ENCODE measurements at regions not wholly inside any gene's neighbourhood (a gene's known extent, or its start where the extent isn't known, plus 50 kb on each side); places are given as distances from the start of the nearest gene placed in this dataset.

DNA sequence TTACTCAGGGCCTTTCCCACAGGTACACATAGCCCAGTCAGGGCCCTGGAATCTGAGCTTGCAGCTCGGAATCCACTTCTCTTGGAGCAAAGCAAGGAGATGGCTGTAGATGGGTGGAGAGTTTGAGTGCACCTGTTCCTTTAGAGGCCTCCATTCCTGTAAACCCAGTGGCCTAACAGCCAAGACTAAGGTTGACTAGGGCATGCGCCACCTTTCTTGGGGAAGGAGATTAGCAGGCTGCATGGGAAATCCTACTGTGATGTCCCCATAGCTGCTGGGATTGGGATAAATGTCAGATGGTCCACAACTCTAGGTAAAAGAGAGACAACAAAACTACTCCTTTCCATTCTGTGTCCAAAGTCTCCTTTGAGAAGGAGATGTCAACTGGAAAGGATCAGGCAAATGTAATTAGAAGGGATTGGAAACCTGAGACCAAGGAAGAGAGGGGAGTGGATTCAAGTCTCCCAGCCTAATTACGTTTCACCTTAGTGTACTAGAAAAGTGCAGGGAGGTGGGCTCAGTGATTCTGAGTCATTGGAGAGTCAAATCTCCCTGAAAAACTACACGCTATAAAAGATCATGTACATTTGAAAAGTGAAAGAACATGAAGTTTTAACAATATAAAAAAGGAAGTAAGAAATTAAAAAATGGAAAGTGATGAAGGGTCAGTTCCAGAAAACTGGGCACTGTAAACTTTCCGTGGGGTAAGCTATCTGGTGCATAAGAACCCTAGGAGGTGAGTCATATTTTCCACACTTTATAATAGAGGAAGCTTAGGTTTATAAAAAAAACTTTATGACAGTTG, 104.2 kb downstream of the SEC61B start:
- Histone ChIP-seq H3K4me1 (no peaks in the 10 kb centered on the region), H3K27ac (no peak overlapping the region), H3K36me3 (no peaks in the 10 kb centered on the region), H3K4me3 (no peak overlapping the region), H3K9me3 (no peaks in the 10 kb centered on the region), H3K27me3 (no peaks in the 10 kb centered on the region)
- ATAC-seq: no peak
- 49 to 62% methylated on average over 3 to 5 of the region's 5 CpGs for WGBS, 2 donors (ENCODE audit: low coverage in 1 of 2)
- TF ChIP-seq, protein P1, sequence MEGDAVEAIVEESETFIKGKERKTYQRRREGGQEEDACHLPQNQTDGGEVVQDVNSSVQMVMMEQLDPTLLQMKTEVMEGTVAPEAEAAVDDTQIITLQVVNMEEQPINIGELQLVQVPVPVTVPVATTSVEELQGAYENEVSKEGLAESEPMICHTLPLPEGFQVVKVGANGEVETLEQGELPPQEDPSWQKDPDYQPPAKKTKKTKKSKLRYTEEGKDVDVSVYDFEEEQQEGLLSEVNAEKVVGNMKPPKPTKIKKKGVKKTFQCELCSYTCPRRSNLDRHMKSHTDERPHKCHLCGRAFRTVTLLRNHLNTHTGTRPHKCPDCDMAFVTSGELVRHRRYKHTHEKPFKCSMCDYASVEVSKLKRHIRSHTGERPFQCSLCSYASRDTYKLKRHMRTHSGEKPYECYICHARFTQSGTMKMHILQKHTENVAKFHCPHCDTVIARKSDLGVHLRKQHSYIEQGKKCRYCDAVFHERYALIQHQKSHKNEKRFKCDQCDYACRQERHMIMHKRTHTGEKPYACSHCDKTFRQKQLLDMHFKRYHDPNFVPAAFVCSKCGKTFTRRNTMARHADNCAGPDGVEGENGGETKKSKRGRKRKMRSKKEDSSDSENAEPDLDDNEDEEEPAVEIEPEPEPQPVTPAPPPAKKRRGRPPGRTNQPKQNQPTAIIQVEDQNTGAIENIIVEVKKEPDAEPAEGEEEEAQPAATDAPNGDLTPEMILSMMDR (IDR thresholded peaks at IDR 0.05): no peak
- TF ChIP-seq POLR2AphosphoS5 (IDR thresholded peaks at IDR 0.05) (no peak), POLR2A (IDR thresholded peaks at IDR 0.05) (no peak), EP300 (IDR thresholded peaks at IDR 0.05) (no peak)

GRCh38 chr9:99326917-99327189, 104.8 kb downstream of the SEC61B start:
- H3K36me3 ChIP-seq: no peaks in the 10 kb centered on the region
- 74 to 76% methylated on average over 3 of the region's 3 CpGs for WGBS, 2 donors (ENCODE audit: low coverage in 1 of 2)
- no peaks in the 10 kb centered on the region for H3K4me1 ChIP-seq
- no peak overlapping the region for H3K4me3 ChIP-seq
- TF ChIP-seq, protein P1 (IDR thresholded peaks at IDR 0.05): no peak
- TF ChIP-seq EP300 (IDR thresholded peaks at IDR 0.05) (no peak), POLR2A (IDR thresholded peaks at IDR 0.05) (no peak)
- ATAC-seq: no peak
- H3K9me3 ChIP-seq: no peaks in the 10 kb centered on the region
- H3K27ac ChIP-seq: no peak overlapping the region
- no peaks in the 10 kb centered on the region for H3K27me3 ChIP-seq

DNA sequence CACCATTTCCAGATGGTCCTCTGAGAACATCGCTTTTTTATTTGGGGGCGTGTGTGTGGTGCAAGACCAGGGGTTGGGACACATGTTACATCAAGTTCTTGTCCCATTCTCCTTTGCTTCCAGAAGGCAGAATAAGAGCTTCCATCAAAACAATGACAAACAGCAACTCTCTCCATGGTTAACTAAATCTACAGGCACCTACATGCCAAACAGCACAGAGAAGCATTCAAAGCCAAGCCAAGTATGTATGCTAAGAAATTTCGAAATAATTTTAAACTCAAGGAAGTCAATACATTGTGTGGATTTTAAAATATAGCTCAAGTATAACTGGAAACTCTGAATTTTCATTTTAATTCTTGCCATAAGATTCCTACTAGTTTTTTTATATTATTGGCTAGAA, 105.6 kb downstream of the SEC61B start:
- H3K4me3 ChIP-seq: no peak overlapping the region
- no peak for ATAC-seq
- H3K9me3 ChIP-seq: no peaks in the 10 kb centered on the region
- H3K36me3 ChIP-seq: no peaks in the 10 kb centered on the region
- TF ChIP-seq EP300 (IDR thresholded peaks at IDR 0.05) (no peak), POLR2A (IDR thresholded peaks at IDR 0.05) (no peak), POLR2AphosphoS5 (IDR thresholded peaks at IDR 0.05) (no peak)
- TF ChIP-seq, protein P1 (IDR thresholded peaks at IDR 0.05): no peak
- H3K27me3 ChIP-seq: no peaks in the 10 kb centered on the region
- 92 to 94% methylated on average over 1 to 2 of the region's 3 CpGs for WGBS, 2 donors (ENCODE audit: low coverage in 1 of 2)
- no peak overlapping the region for H3K27ac ChIP-seq
- no peaks in the 10 kb centered on the region for H3K4me1 ChIP-seq

DNA sequence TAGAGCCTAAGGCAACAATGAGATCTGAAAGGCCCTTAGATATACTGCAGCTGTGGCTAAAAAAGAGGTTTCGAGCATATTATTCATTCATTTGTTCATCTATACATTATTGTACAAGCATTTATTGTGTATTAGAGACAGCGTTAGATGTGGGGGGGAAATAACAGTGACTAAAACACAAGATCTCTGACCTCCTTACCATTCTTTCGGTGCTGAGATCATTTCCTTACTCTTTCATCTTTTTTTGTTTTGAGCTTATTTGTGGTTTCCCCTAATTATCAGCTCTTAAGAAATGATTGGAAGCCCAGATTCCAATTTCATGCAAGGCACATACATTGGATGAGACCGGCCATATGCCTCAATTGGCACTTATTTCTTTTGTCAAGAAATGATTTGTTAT, 113.2 kb downstream of the SEC61B start:
- Histone ChIP-seq H3K27me3 (no peaks in the 10 kb centered on the region), H3K36me3 (no peaks in the 10 kb centered on the region), H3K4me1 (peaks cover 0 to 14% (median 0%) of the 10 kb centered on the region in 3 donors), H3K4me3 (no peak overlapping the region), H3K9me3 (no peaks in the 10 kb centered on the region), H3K27ac (no peak overlapping the region)
- ATAC-seq: no peak
- TF ChIP-seq EP300 (IDR thresholded peaks at IDR 0.05) (no peak), POLR2AphosphoS5 (IDR thresholded peaks at IDR 0.05) (no peak), POLR2A (IDR thresholded peaks at IDR 0.05) (no peak)
- TF ChIP-seq, protein P1 (IDR thresholded peaks at IDR 0.05): no peak
- WGBS, 2 donors (ENCODE audit: low coverage in 1 of 2): 74 to 79% methylated on average over 4 of the region's 4 CpGs

GRCh38 chr9:99336005-99336404, 113.9 kb downstream of the SEC61B start:
- H3K9me3 ChIP-seq: no peaks in the 10 kb centered on the region
- no peak for ATAC-seq

More at GRCh38 chr9:99336005-99336404, 113.9 kb downstream of the SEC61B start:
- Histone ChIP-seq H3K27ac (no peak overlapping the region), H3K36me3 (no peaks in the 10 kb centered on the region), H3K27me3 (no peaks in the 10 kb centered on the region), H3K4me3 (no peak overlapping the region), H3K4me1 (peaks cover 0 to 14% (median 0%) of the 10 kb centered on the region in 3 donors)
- TF ChIP-seq, protein P1 (IDR thresholded peaks at IDR 0.05): peak in 1 of 4 experiments; percentile 20
- TF ChIP-seq POLR2A (IDR thresholded peaks at IDR 0.05) (no peak), POLR2AphosphoS5 (IDR thresholded peaks at IDR 0.05) (no peak), EP300 (IDR thresholded peaks at IDR 0.05) (no peak)
- 11 to 45% methylated on average over 3 of the region's 3 CpGs for WGBS, 2 donors (ENCODE audit: low coverage in 1 of 2)
